Suprapubic skin (tissue), 4 donors: ENCODE measurements at regions not wholly inside any gene's neighbourhood (a gene's known extent, or its start where the extent isn't known, plus 50 kb on each side); places are given as distances from the start of the nearest gene placed in this dataset.

Experiments used
- DNase-seq, 2 donors: peaks; one replicate each; pipeline ENCODE4 v3.0.0-alpha.2; 2019; ENCODE audit warnings: low spot score in 2 of 2
- H3K27ac ChIP-seq: fragments of 200-600 bp; sonication (generic); one replicate; pipeline ENCODE4 v1.5.1; 2019
- H3K27me3 ChIP-seq: fragments of 200-600 bp; sonication (generic); one replicate; pipeline ENCODE4 v1.5.1; 2019
- H3K36me3 ChIP-seq: fragments of 200-600 bp; sonication (generic); one replicate; pipeline ENCODE4 v1.5.1; 2019
- H3K4me1 ChIP-seq: fragments of 200-600 bp; sonication (generic); one replicate; pipeline ENCODE4 v1.5.1; 2019
- H3K4me3 ChIP-seq: fragments of 200-600 bp; sonication (generic); one replicate; pipeline ENCODE4 v1.5.1; 2019; ENCODE audit warnings: mild to moderate bottlenecking
- H3K9me3 ChIP-seq: fragments of 200-600 bp; sonication (generic); one replicate; pipeline ENCODE4 v1.5.1; 2019
- CTCF ChIP-seq, 2 donors: fragments of 200-600 bp in 1 of 2; fragments of 450-650 bp in 1 of 2; sonication (generic) in 1 of 2; IDR thresholded peaks; one replicate each; pipeline ENCODE4 v1.5.1; 2016 to 2019; ENCODE audit warnings: antibody characterized with exemption in 2 of 2, mild to moderate bottlenecking in 1 of 2, moderate library complexity in 1 of 2
- EP300 ChIP-seq: sonication (generic); formaldehyde crosslinking; IDR thresholded peaks from one replicate; pipeline ENCODE4 v1.6.1; 2017; ENCODE audit warnings: antibody characterized with exemption
- POLR2A ChIP-seq, 2 donors: fragments of 450-650 bp; IDR thresholded peaks; one replicate each; pipeline ENCODE4 v1.6.1; 2017; ENCODE audit warnings: antibody characterized with exemption in 2 of 2, mild to moderate bottlenecking in 2 of 2, moderate library complexity in 2 of 2
- POLR2AphosphoS5 ChIP-seq, 3 donors: sonication (generic); formaldehyde crosslinking; IDR thresholded peaks; one replicate each; pipeline ENCODE4 v1.6.1; 2017; ENCODE audit warnings: antibody characterized with exemption in 3 of 3
- WGBS: methylation state at CpG from one replicate; pipeline ENCODE4 v1.1.5; 2018; 5-methylcytosine and 5-hydroxymethylcytosine counted together

- Histone ChIP-seq H3K27me3 (no peaks in the 10 kb centered on the region), H3K4me3 (no peak overlapping the region), H3K27ac (no peak overlapping the region), H3K9me3 (no peaks in the 10 kb centered on the region), H3K36me3 (no peaks in the 10 kb centered on the region), H3K4me1 (no peaks in the 10 kb centered on the region)
- WGBS: 65% methylated on average over 2 of the region's 2 CpGs
- no peak for DNase-seq
- TF ChIP-seq POLR2AphosphoS5 (IDR thresholded peaks at IDR 0.05): no peak
- no peak for TF ChIP-seq POLR2A (IDR thresholded peaks at IDR 0.05)
- TF ChIP-seq EP300: no peak
- TF ChIP-seq CTCF (IDR thresholded peaks at IDR 0.05): no peak
Measured at GRCh38 chr12:104895415-104895814, 62.7 kb downstream of the SLC41A2 start.

GRCh38 chr12:104890476-104891096 lies 67.5 kb downstream of the SLC41A2 start:
- Histone ChIP-seq H3K9me3 (no peaks in the 10 kb centered on the region), H3K4me3 (no peak overlapping the region), H3K27ac (no peak overlapping the region), H3K4me1 (no peaks in the 10 kb centered on the region), H3K36me3 (no peaks in the 10 kb centered on the region), H3K27me3 (no peaks in the 10 kb centered on the region)
- DNase-seq: no peak
- 83% methylated on average over 5 of the region's 5 CpGs for WGBS
- no peak for TF ChIP-seq CTCF (IDR thresholded peaks at IDR 0.05)
- no peak for TF ChIP-seq POLR2A (IDR thresholded peaks at IDR 0.05)
- no peak for TF ChIP-seq POLR2AphosphoS5 (IDR thresholded peaks at IDR 0.05)
- TF ChIP-seq EP300: no peak

DNA sequence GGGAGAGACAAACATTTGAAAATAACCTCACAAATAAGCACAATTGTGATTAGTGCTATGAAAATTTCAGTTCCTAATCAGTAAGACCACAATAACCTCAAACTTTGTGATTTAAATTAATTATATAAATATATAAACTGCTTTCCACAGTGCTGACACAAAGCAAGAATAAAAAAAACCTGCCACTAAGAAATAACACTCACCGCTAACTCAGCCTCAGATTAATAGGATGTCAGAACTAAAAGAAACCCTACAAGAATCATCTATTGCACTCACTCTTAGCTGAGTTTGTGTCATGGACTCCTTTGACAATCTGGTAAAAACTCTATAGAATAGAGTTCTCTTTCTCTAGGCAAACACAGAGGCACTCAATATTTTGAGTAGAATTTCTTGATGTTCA lies 68.4 kb downstream of the SLC41A2 start:
- H3K36me3 ChIP-seq: no peaks in the 10 kb centered on the region
- no peak for DNase-seq
- no peaks in the 10 kb centered on the region for H3K27me3 ChIP-seq
- H3K4me1 ChIP-seq: no peaks in the 10 kb centered on the region
- H3K27ac ChIP-seq: no peak overlapping the region
- no peaks in the 10 kb centered on the region for H3K9me3 ChIP-seq
- no peak overlapping the region for H3K4me3 ChIP-seq
- 97% methylated on average over 1 of the region's 1 CpG for WGBS
- TF ChIP-seq POLR2AphosphoS5 (IDR thresholded peaks at IDR 0.05): no peak
- no peak for TF ChIP-seq CTCF (IDR thresholded peaks at IDR 0.05)
- TF ChIP-seq POLR2A (IDR thresholded peaks at IDR 0.05): no peak
- no peak for TF ChIP-seq EP300

- TF ChIP-seq POLR2A (IDR thresholded peaks at IDR 0.05) (no peak), POLR2AphosphoS5 (IDR thresholded peaks at IDR 0.05) (no peak), EP300 (no peak), CTCF (IDR thresholded peaks at IDR 0.05) (no peak)
Measured at GRCh38 chr12:104888892-104889291, 69.2 kb downstream of the SLC41A2 start.

GRCh38 chr12:104888481-104888880 lies 69.6 kb downstream of the SLC41A2 start:
- TF ChIP-seq POLR2AphosphoS5 (IDR thresholded peaks at IDR 0.05): no peak
- no peak for TF ChIP-seq CTCF (IDR thresholded peaks at IDR 0.05)
- TF ChIP-seq POLR2A (IDR thresholded peaks at IDR 0.05): no peak
- no peak for TF ChIP-seq EP300
- no peaks in the 10 kb centered on the region for H3K36me3 ChIP-seq
- no peaks in the 10 kb centered on the region for H3K9me3 ChIP-seq
- H3K4me1 ChIP-seq: no peaks in the 10 kb centered on the region
- no peak overlapping the region for H3K4me3 ChIP-seq
- H3K27me3 ChIP-seq: no peaks in the 10 kb centered on the region
- no peak for DNase-seq
- H3K27ac ChIP-seq: no peak overlapping the region
- WGBS: 82% methylated on average over 2 of the region's 2 CpGs

More at GRCh38 chr12:104888892-104889291, 69.2 kb downstream of the SLC41A2 start:
- Histone ChIP-seq H3K4me1 (no peaks in the 10 kb centered on the region), H3K4me3 (no peak overlapping the region), H3K36me3 (no peaks in the 10 kb centered on the region), H3K9me3 (no peaks in the 10 kb centered on the region), H3K27ac (no peak overlapping the region), H3K27me3 (no peaks in the 10 kb centered on the region)
- no peak for DNase-seq
